ENCODE measurements at regions not wholly inside any gene's neighbourhood (a gene's known extent, or its start where the extent isn't known, plus 50 kb on each side); places are given as distances from the start of the nearest gene placed in this dataset.
"Not testable (repeated sequence)": the region's sequence is repeated elsewhere in the genome, so short reads cannot be mapped to it uniquely, and the experiment has no call there.

- Mint-ChIP-seq H3K36me3 (ENCODE audit: insufficient read depth, unreplicated experiment) (no peaks in the 10 kb centered on the region), H3K9me3 (ENCODE audit: low read depth, unreplicated experiment) (no peaks in the 10 kb centered on the region), H3K27me3 (ENCODE audit: unreplicated experiment) (no peaks in the 10 kb centered on the region), H3K27ac (ENCODE audit: unreplicated experiment) (no peak overlapping the region), H3K4me3 (ENCODE audit: low read depth, unreplicated experiment) (no peak overlapping the region), H3K4me1 (ENCODE audit: low read depth, unreplicated experiment) (no peaks in the 10 kb centered on the region)
- BruUV-seq (replicated peaks): no TSS peak
- intact Hi-C loops (cut with micrococcal nuclease; ENCODE audit: unreplicated experiment): no loop called here
- DNase-seq: no peak
- no peak for TF ChIP-seq CTCF (IDR thresholded peaks at IDR 0.05; ENCODE audit: unreplicated experiment)
- CTCF ChIA-PET: no interaction called here
Observed at GRCh38 chr13:70223911-70224310, 115.7 kb upstream of the KLHL1 start.

GRCh38 chr13:70222926-70223325, 114.7 kb upstream of the KLHL1 start:
- no peaks in the 10 kb centered on the region for H3K4me1 Mint-ChIP-seq (ENCODE audit: low read depth, unreplicated experiment)
- no peak for DNase-seq
- H3K27ac Mint-ChIP-seq (ENCODE audit: unreplicated experiment): no peak overlapping the region
- no peaks in the 10 kb centered on the region for H3K27me3 Mint-ChIP-seq (ENCODE audit: unreplicated experiment)
- H3K9me3 Mint-ChIP-seq (ENCODE audit: low read depth, unreplicated experiment): no peaks in the 10 kb centered on the region
- H3K36me3 Mint-ChIP-seq (ENCODE audit: insufficient read depth, unreplicated experiment): no peaks in the 10 kb centered on the region
- no peak overlapping the region for H3K4me3 Mint-ChIP-seq (ENCODE audit: low read depth, unreplicated experiment)
- intact Hi-C loops (cut with micrococcal nuclease; ENCODE audit: unreplicated experiment): no loop called here
- TF ChIP-seq CTCF (IDR thresholded peaks at IDR 0.05; ENCODE audit: unreplicated experiment): no peak
- BruUV-seq (replicated peaks): no TSS peak
- CTCF ChIA-PET: no interaction called here

GRCh38 chr13:70218618-70219017, 110.4 kb upstream of the KLHL1 start:
- no TSS peak for BruUV-seq (replicated peaks)
- no peak overlapping the region for H3K27ac Mint-ChIP-seq (ENCODE audit: unreplicated experiment)
- no peak overlapping the region for H3K4me3 Mint-ChIP-seq (ENCODE audit: low read depth, unreplicated experiment)

GRCh38 chr13:70208968-70209367, 100.7 kb upstream of the KLHL1 start:
- H3K4me1 Mint-ChIP-seq (ENCODE audit: low read depth, unreplicated experiment); intact Hi-C loops (cut with micrococcal nuclease; ENCODE audit: unreplicated experiment): not testable (repeated sequence)

More at GRCh38 chr13:70218618-70219017, 110.4 kb upstream of the KLHL1 start:
- no peak for DNase-seq
- intact Hi-C loops (cut with micrococcal nuclease; ENCODE audit: unreplicated experiment): no loop called here
- Mint-ChIP-seq H3K27me3 (ENCODE audit: unreplicated experiment) (no peaks in the 10 kb centered on the region), H3K4me1 (ENCODE audit: low read depth, unreplicated experiment) (no peaks in the 10 kb centered on the region), H3K36me3 (ENCODE audit: insufficient read depth, unreplicated experiment) (no peaks in the 10 kb centered on the region), H3K9me3 (ENCODE audit: low read depth, unreplicated experiment) (no peaks in the 10 kb centered on the region)
- no peak for TF ChIP-seq CTCF (IDR thresholded peaks at IDR 0.05; ENCODE audit: unreplicated experiment)
- CTCF ChIA-PET: no interaction called here

GRCh38 chr13:70206671-70207070, 98.4 kb upstream of the KLHL1 start:
- intact Hi-C loops (cut with micrococcal nuclease; ENCODE audit: unreplicated experiment): no loop called here
- no peak for DNase-seq
- Mint-ChIP-seq H3K9me3 (ENCODE audit: low read depth, unreplicated experiment) (peaks cover 5% of the 10 kb centered on the region), H3K4me1 (ENCODE audit: low read depth, unreplicated experiment) (no peaks in the 10 kb centered on the region), H3K36me3 (ENCODE audit: insufficient read depth, unreplicated experiment) (no peaks in the 10 kb centered on the region), H3K27me3 (ENCODE audit: unreplicated experiment) (no peaks in the 10 kb centered on the region), H3K4me3 (ENCODE audit: low read depth, unreplicated experiment) (no peak overlapping the region), H3K27ac (ENCODE audit: unreplicated experiment) (no peak overlapping the region)
- CTCF ChIA-PET: no interaction called here
- no peak for TF ChIP-seq CTCF (IDR thresholded peaks at IDR 0.05; ENCODE audit: unreplicated experiment)
- no TSS peak for BruUV-seq (replicated peaks)

More at GRCh38 chr13:70208968-70209367, 100.7 kb upstream of the KLHL1 start:
- DNase-seq; CTCF ChIA-PET; H3K27me3 Mint-ChIP-seq (ENCODE audit: unreplicated experiment); H3K27ac Mint-ChIP-seq (ENCODE audit: unreplicated experiment); H3K36me3 Mint-ChIP-seq (ENCODE audit: insufficient read depth, unreplicated experiment); H3K4me3 Mint-ChIP-seq (ENCODE audit: low read depth, unreplicated experiment); H3K9me3 Mint-ChIP-seq (ENCODE audit: low read depth, unreplicated experiment); BruUV-seq (replicated peaks): not testable (repeated sequence)

All from Calu3 (cell line).